GM21786 (cell line): ENCODE measurements at regions not wholly inside any gene's neighbourhood (a gene's known extent, or its start where the extent isn't known, plus 50 kb on each side); places are given as distances from the start of the nearest gene placed in this dataset.
"Not testable (repeated sequence)": the region's sequence is repeated elsewhere in the genome, so short reads cannot be mapped to it uniquely, and the experiment has no call there.

ENCODE experiments used
- ATAC-seq: cut with Tn5 transposase; IDR thresholded peaks from one replicate; pipeline ENCODE4 v1.9.1; 2021; ENCODE audit not compliant: unreplicated experiment

GRCh38 chr6:27633221-27633688 lies 160.3 kb upstream of the ZNF184 start:
- not testable (repeated sequence) for ATAC-seq

GRCh38 chr6:27631609-27631916 lies 158.7 kb upstream of the ZNF184 start:
- ATAC-seq, result no peak

- ATAC-seq, result peak; percentile 65
Measured at GRCh38 chr6:27630727-27631608, 158.1 kb upstream of the ZNF184 start.

- no peak for ATAC-seq
Measured at GRCh38 chr6:27624694-27625262, 151.9 kb upstream of the ZNF184 start.

GRCh38 chr6:27623103-27623502 lies 150.2 kb upstream of the ZNF184 start:
- no peak for ATAC-seq

GRCh38 chr6:27619436-27619835 lies 146.5 kb upstream of the ZNF184 start:
- no peak for ATAC-seq

- no peak for ATAC-seq
Measured at GRCh38 chr6:27617700-27618689, 145.1 kb upstream of the ZNF184 start.

- no peak for ATAC-seq
Measured at GRCh38 chr6:27617046-27617687, 144.3 kb upstream of the ZNF184 start.

GRCh38 chr6:27616328-27617045 lies 143.6 kb upstream of the ZNF184 start:
- ATAC-seq, result no peak

- ATAC-seq, result no peak
Measured at GRCh38 chr6:27611451-27611850, 138.5 kb upstream of the ZNF184 start.

GRCh38 chr6:27608916-27609883 lies 136.3 kb upstream of the ZNF184 start:
- no peak for ATAC-seq

GRCh38 chr6:27605401-27606342 lies 132.8 kb upstream of the ZNF184 start:
- ATAC-seq, result no peak

GRCh38 chr6:27604986-27605385 lies 132.1 kb upstream of the ZNF184 start:
- no peak for ATAC-seq

- no peak for ATAC-seq
Measured at GRCh38 chr6:27601668-27602254, 128.9 kb upstream of the ZNF184 start.

GRCh38 chr6:27599859-27600532 lies 127.1 kb upstream of the ZNF184 start:
- ATAC-seq, result no peak

GRCh38 chr6:27597031-27597567 lies 124.2 kb upstream of the ZNF184 start:
- not testable (repeated sequence) for ATAC-seq

- no peak for ATAC-seq
Measured at GRCh38 chr6:27593861-27594260, 121.0 kb upstream of the ZNF184 start.
